ENCODE measurements at regions not wholly inside any gene's neighbourhood (a gene's known extent, or its start where the extent isn't known, plus 50 kb on each side); places are given as distances from the start of the nearest gene placed in this dataset.

- Histone ChIP-seq H3K27ac (ENCODE audit: low read length) (no peak overlapping the region), H3K9me3 (ENCODE audit: insufficient read depth, low read depth, low read length) (peaks cover 10% of the 10 kb centered on the region; the same call in 1 of the 2 replicates), H3K4me1 (ENCODE audit: insufficient read depth, low read length) (no peaks in the 10 kb centered on the region), H3K36me3 (ENCODE audit: insufficient read depth, low read depth, low read length) (no peaks in the 10 kb centered on the region), H3K9ac (ENCODE audit: low read depth, low read length) (no peak overlapping the region), H3K4me3 (ENCODE audit: low read length) (no peak overlapping the region), H3K27me3 (ENCODE audit: insufficient read depth, low read length) (no peaks in the 10 kb centered on the region)
Measured at GRCh38 chr3:3405131-3405530, 225.6 kb upstream of the CRBN start.

- H3K27ac ChIP-seq (ENCODE audit: low read length): no peak overlapping the region
Measured at GRCh38 chr3:3403700-3404099, 224.2 kb upstream of the CRBN start.

GRCh38 chr3:3392946-3393345 lies 213.5 kb upstream of the CRBN start:
- no peak overlapping the region for H3K27ac ChIP-seq (ENCODE audit: low read length)
- H3K4me1 ChIP-seq (ENCODE audit: insufficient read depth, low read length): peaks cover 9% of the 10 kb centered on the region; the same call in 1 of the 2 replicates
- H3K4me3 ChIP-seq (ENCODE audit: low read length): no peak overlapping the region
- no peaks in the 10 kb centered on the region for H3K27me3 ChIP-seq (ENCODE audit: insufficient read depth, low read length)
- no peaks in the 10 kb centered on the region for H3K9me3 ChIP-seq (ENCODE audit: insufficient read depth, low read depth, low read length)
- H3K36me3 ChIP-seq (ENCODE audit: insufficient read depth, low read depth, low read length): no peaks in the 10 kb centered on the region
- H3K9ac ChIP-seq (ENCODE audit: low read depth, low read length): no peak overlapping the region

More at GRCh38 chr3:3403700-3404099, 224.2 kb upstream of the CRBN start:
- no peaks in the 10 kb centered on the region for H3K36me3 ChIP-seq (ENCODE audit: insufficient read depth, low read depth, low read length)
- H3K9me3 ChIP-seq (ENCODE audit: insufficient read depth, low read depth, low read length): peaks cover 10% of the 10 kb centered on the region; the same call in 1 of the 2 replicates
- H3K4me1 ChIP-seq (ENCODE audit: insufficient read depth, low read length): no peaks in the 10 kb centered on the region
- no peak overlapping the region for H3K4me3 ChIP-seq (ENCODE audit: low read length)
- no peak overlapping the region for H3K9ac ChIP-seq (ENCODE audit: low read depth, low read length)
- no peaks in the 10 kb centered on the region for H3K27me3 ChIP-seq (ENCODE audit: insufficient read depth, low read length)

GRCh38 chr3:3383461-3383860 lies 204.0 kb upstream of the CRBN start:
- Histone ChIP-seq H3K27me3 (ENCODE audit: insufficient read depth, low read length) (no peaks in the 10 kb centered on the region), H3K9ac (ENCODE audit: low read depth, low read length) (no peak overlapping the region), H3K4me1 (ENCODE audit: insufficient read depth, low read length) (no peaks in the 10 kb centered on the region), H3K36me3 (ENCODE audit: insufficient read depth, low read depth, low read length) (no peaks in the 10 kb centered on the region), H3K9me3 (ENCODE audit: insufficient read depth, low read depth, low read length) (no peaks in the 10 kb centered on the region; the same call in 1 of the 2 replicates), H3K4me3 (ENCODE audit: low read length) (no peak overlapping the region), H3K27ac (ENCODE audit: low read length) (no peak overlapping the region)

- Histone ChIP-seq H3K4me3 (ENCODE audit: low read length) (no peak overlapping the region), H3K9me3 (ENCODE audit: insufficient read depth, low read depth, low read length) (peaks cover 14% of the 10 kb centered on the region; the same call in 1 of the 2 replicates), H3K9ac (ENCODE audit: low read depth, low read length) (no peak overlapping the region), H3K4me1 (ENCODE audit: insufficient read depth, low read length) (no peaks in the 10 kb centered on the region), H3K27ac (ENCODE audit: low read length) (no peak overlapping the region), H3K36me3 (ENCODE audit: insufficient read depth, low read depth, low read length) (no peaks in the 10 kb centered on the region), H3K27me3 (ENCODE audit: insufficient read depth, low read length) (no peaks in the 10 kb centered on the region)
Measured at GRCh38 chr3:3372210-3372777, 192.8 kb upstream of the CRBN start.

GRCh38 chr3:3368306-3368705 lies 188.8 kb upstream of the CRBN start:
- Histone ChIP-seq H3K27ac (ENCODE audit: low read length) (no peak overlapping the region), H3K27me3 (ENCODE audit: insufficient read depth, low read length) (no peaks in the 10 kb centered on the region), H3K9ac (ENCODE audit: low read depth, low read length) (no peak overlapping the region), H3K4me3 (ENCODE audit: low read length) (no peak overlapping the region), H3K36me3 (ENCODE audit: insufficient read depth, low read depth, low read length) (no peaks in the 10 kb centered on the region), H3K9me3 (ENCODE audit: insufficient read depth, low read depth, low read length) (no peaks in the 10 kb centered on the region), H3K4me1 (ENCODE audit: insufficient read depth, low read length) (no peaks in the 10 kb centered on the region)

- no peaks in the 10 kb centered on the region for H3K4me1 ChIP-seq (ENCODE audit: insufficient read depth, low read length)
- no peaks in the 10 kb centered on the region for H3K36me3 ChIP-seq (ENCODE audit: insufficient read depth, low read depth, low read length)
- no peaks in the 10 kb centered on the region for H3K27me3 ChIP-seq (ENCODE audit: insufficient read depth, low read length)
- H3K4me3 ChIP-seq (ENCODE audit: low read length): no peak overlapping the region
- no peak overlapping the region for H3K9ac ChIP-seq (ENCODE audit: low read depth, low read length)
- H3K27ac ChIP-seq (ENCODE audit: low read length): no peak overlapping the region
- H3K9me3 ChIP-seq (ENCODE audit: insufficient read depth, low read depth, low read length): no peaks in the 10 kb centered on the region
Measured at GRCh38 chr3:3366386-3366785, 186.9 kb upstream of the CRBN start.

- H3K27ac ChIP-seq (ENCODE audit: low read length): no peak overlapping the region
Measured at GRCh38 chr3:3365716-3366115, 186.2 kb upstream of the CRBN start.

GRCh38 chr3:3356846-3357245 lies 177.4 kb upstream of the CRBN start:
- H3K4me3 ChIP-seq (ENCODE audit: low read length): no peak overlapping the region
- H3K27ac ChIP-seq (ENCODE audit: low read length): no peak overlapping the region
- no peaks in the 10 kb centered on the region for H3K4me1 ChIP-seq (ENCODE audit: insufficient read depth, low read length)
- H3K9me3 ChIP-seq (ENCODE audit: insufficient read depth, low read depth, low read length): no peaks in the 10 kb centered on the region
- no peak overlapping the region for H3K9ac ChIP-seq (ENCODE audit: low read depth, low read length)
- no peaks in the 10 kb centered on the region for H3K27me3 ChIP-seq (ENCODE audit: insufficient read depth, low read length)
- H3K36me3 ChIP-seq (ENCODE audit: insufficient read depth, low read depth, low read length): no peaks in the 10 kb centered on the region

More at GRCh38 chr3:3365716-3366115, 186.2 kb upstream of the CRBN start:
- no peak overlapping the region for H3K4me3 ChIP-seq (ENCODE audit: low read length)
- H3K27me3 ChIP-seq (ENCODE audit: insufficient read depth, low read length): no peaks in the 10 kb centered on the region
- no peaks in the 10 kb centered on the region for H3K36me3 ChIP-seq (ENCODE audit: insufficient read depth, low read depth, low read length)
- H3K9me3 ChIP-seq (ENCODE audit: insufficient read depth, low read depth, low read length): no peaks in the 10 kb centered on the region
- no peak overlapping the region for H3K9ac ChIP-seq (ENCODE audit: low read depth, low read length)
- no peaks in the 10 kb centered on the region for H3K4me1 ChIP-seq (ENCODE audit: insufficient read depth, low read length)

- Histone ChIP-seq H3K4me1 (ENCODE audit: insufficient read depth, low read length) (no peaks in the 10 kb centered on the region), H3K9me3 (ENCODE audit: insufficient read depth, low read depth, low read length) (no peaks in the 10 kb centered on the region), H3K27me3 (ENCODE audit: insufficient read depth, low read length) (no peaks in the 10 kb centered on the region), H3K36me3 (ENCODE audit: insufficient read depth, low read depth, low read length) (no peaks in the 10 kb centered on the region), H3K9ac (ENCODE audit: low read depth, low read length) (no peak overlapping the region), H3K4me3 (ENCODE audit: low read length) (no peak overlapping the region), H3K27ac (ENCODE audit: low read length) (no peak overlapping the region)
Measured at GRCh38 chr3:3355442-3355841, 176.0 kb upstream of the CRBN start.

GRCh38 chr3:3353153-3353552 lies 173.7 kb upstream of the CRBN start:
- no peaks in the 10 kb centered on the region for H3K27me3 ChIP-seq (ENCODE audit: insufficient read depth, low read length)
- no peaks in the 10 kb centered on the region for H3K9me3 ChIP-seq (ENCODE audit: insufficient read depth, low read depth, low read length)
- no peak overlapping the region for H3K9ac ChIP-seq (ENCODE audit: low read depth, low read length)
- H3K27ac ChIP-seq (ENCODE audit: low read length): no peak overlapping the region
- no peak overlapping the region for H3K4me3 ChIP-seq (ENCODE audit: low read length)
- H3K36me3 ChIP-seq (ENCODE audit: insufficient read depth, low read depth, low read length): no peaks in the 10 kb centered on the region
- no peaks in the 10 kb centered on the region for H3K4me1 ChIP-seq (ENCODE audit: insufficient read depth, low read length)

- no peak overlapping the region for H3K27ac ChIP-seq (ENCODE audit: low read length)
- no peaks in the 10 kb centered on the region for H3K4me1 ChIP-seq (ENCODE audit: insufficient read depth, low read length)
- H3K36me3 ChIP-seq (ENCODE audit: insufficient read depth, low read depth, low read length): no peaks in the 10 kb centered on the region
- no peaks in the 10 kb centered on the region for H3K27me3 ChIP-seq (ENCODE audit: insufficient read depth, low read length)
- no peaks in the 10 kb centered on the region for H3K9me3 ChIP-seq (ENCODE audit: insufficient read depth, low read depth, low read length)
- H3K4me3 ChIP-seq (ENCODE audit: low read length): no peak overlapping the region
- no peak overlapping the region for H3K9ac ChIP-seq (ENCODE audit: low read depth, low read length)
Measured at GRCh38 chr3:3351226-3351625, 171.7 kb upstream of the CRBN start.
